HS-27A (cell line): ENCODE measurements at regions not wholly inside any gene's neighbourhood (a gene's known extent, or its start where the extent isn't known, plus 50 kb on each side); places are given as distances from the start of the nearest gene placed in this dataset.
"Not testable (repeated sequence)": the region's sequence is repeated elsewhere in the genome, so short reads cannot be mapped to it uniquely, and the experiment has no call there.

Experiments
- DNase-seq: peaks from one replicate; pipeline ENCODE4 v3.0.0-alpha.2; 2012; ENCODE audit warnings: low read depth, missing footprints

DNA sequence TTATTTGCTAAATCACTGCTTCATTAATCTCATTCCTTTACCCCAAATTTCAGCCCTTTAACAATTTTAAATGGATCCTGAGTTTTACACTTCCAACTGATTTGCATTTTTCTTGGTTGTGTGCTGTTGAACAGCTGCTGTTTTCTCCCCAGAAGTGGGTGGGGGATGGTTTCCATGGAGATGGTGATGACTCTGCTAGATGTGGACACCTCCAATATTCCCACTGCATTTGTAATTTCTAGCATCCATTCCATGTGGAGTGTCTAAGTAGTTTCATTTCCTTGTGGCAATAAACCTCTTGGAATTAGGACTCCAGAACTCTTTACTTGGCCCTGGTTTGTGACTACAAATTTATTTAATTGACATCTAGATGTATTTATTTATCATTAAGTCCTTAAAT is 330.4 kb downstream of the GBA3 start:
- no peak for DNase-seq

GRCh38 chr4:23022032-23022431 is 329.3 kb downstream of the GBA3 start:
- DNase-seq: peak; percentile 94

DNA sequence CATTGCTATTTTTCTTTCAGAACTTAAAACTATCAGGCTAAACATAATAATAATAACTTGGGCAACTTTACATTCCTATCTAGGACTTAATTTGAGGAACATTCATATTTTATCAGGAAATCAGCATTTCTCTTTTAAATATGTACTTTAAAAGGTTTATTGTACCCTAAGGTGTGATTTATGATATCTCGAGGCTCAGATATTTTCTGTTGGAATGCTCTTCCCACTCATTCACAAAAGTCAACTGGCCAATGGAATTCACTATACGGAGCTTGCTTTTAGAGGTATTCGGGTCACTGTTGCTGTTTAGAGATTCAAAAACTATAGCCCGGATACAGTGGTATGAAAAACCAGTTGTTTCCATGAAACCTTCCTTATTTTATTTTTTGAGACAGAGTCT is 328.3 kb downstream of the GBA3 start:
- DNase-seq: no peak

- not testable (repeated sequence) for DNase-seq
These were observed 327.7 kb downstream of the GBA3 start for GRCh38 chr4:23020399-23020798.

- no peak for DNase-seq
These were observed 324.2 kb downstream of the GBA3 start for GRCh38 chr4:23016981-23017380.

DNA sequence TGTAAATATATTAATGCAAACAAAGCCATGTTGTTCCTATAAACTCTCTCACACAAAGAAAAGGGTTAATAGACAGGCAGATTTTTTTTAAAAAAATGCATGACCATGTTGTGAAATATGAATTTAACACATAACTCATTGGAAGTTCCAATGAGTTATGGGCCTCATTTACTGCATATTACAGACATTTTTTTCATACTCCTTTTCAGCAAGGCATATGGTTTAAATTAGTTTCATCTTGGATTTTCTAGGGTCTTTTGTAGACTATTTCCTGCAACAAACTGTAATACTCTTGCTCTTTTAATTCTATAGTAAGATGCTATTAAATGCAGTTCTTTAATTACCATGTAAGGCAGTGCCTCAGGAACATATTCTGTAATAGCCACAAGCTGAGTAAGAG is 323.1 kb downstream of the GBA3 start:
- no peak for DNase-seq

DNA sequence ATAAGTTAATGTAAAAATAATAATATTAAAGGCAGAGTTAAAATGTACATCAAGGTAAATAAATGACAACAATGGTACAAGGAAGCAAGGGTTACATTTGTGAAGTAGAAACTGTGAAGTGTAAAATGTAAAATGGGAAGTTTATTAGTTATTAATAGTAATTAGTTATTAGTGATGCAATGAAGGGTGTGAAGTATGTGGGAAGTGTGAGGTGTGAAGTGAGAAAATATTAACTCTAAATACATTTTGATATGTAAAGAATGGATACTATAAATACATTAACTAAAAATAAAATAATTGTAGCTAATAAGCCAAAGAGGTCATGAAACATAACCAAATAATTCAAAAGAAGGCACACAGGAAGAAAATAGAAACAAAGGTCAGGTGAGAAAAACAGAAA is 316.4 kb downstream of the GBA3 start:
- DNase-seq: no peak

GRCh38 chr4:23006756-23007155 is 314.0 kb downstream of the GBA3 start:
- no peak for DNase-seq

- no peak for DNase-seq
These were observed 313.0 kb downstream of the GBA3 start for GRCh38 chr4:23005691-23006090.

DNA sequence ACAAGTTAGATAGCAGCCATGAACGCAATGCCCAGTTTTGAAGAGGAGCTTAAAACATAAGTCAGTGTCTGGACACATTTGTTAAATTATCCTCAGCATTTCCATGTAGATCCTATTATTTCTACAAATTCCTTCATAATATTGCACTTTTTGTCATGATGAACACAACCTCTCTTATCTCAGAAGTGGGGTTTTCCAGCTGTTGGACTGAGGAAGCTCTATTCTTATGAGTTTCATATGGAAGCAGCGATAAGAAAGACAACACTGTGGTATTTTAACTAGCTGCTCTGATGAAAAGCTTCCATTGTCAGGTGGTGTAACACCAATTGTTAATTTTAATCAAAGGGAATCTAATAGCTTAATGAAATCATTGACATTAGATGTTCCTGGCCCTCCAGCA is 308.7 kb downstream of the GBA3 start:
- DNase-seq: no peak

DNA sequence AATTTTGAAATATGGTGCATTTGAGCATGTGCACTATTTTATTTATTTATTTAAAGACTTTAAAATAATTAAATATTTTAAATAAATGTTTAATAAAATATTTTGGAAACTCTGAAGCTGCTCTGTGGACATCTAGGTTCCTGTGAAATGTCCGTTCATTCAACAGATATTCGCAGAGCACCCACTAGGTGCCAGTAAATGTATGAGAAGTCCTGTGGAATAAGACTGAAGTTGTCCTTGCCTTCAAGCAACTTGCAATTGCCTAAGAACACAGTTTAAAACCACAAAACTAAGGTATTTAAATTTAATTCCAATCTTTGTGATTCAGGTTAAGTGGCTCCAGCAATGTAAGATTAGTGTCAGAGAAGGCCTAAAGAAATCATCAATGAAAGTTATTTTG is 306.7 kb downstream of the GBA3 start:
- DNase-seq: no peak

DNA sequence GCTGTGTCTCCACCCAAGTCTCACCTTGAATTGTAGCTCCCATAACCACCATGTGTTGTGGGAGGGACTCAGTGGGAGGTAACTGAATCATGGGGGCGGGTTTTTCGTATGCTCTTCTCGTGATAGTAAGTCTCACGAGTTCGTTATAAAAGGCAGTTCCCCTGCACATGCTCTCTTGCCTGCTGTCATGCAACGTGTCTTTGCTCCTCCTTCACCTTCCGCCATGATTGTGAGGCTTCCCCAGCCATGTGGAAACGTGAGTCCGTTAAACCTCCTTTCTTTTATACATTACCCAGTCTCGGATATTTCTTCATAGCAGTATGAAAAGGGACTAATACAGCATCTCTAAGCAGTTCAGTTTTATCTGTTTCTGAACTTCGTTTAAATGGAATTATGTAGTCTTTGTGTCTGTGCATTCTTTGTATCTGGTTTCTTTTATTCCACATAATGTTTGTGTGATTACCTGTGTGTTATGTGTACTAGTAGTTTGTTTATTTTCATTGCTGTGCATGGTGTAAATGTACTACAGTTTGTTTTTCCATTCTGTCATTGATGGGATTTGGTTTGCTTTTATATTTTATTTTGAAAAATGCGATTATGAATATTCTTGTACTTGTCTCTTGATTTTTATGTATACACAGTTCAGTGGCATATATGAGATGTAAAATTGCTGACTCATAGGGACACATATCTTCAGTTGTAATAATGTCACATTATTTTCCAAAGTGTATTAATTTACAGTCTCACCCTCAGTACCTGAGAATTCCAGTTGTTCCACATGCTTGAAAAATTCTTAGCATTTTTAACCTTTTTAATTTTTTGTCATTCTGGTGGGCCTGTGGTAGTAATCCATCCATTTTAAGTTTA is 304.9 kb downstream of the GBA3 start:
- DNase-seq: no peak

DNA sequence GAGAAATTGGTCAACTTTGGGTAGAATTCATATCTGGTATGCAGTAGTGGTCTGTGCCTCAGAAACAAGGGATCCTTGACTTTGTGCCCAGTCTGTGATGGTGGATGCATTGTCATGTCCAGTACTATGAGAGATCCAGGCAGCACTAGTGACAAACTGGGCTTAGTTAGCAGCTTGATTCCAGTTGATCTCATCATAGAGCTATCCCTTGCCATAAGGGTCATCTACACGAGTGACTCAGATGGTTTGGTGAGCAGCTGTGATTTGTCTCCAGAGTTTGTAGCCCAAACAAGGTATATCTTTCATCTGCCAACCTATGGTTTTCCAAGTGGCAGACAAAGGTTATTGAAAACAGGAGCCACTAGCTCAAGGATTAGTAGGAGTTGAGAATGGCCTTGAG is 298.8 kb downstream of the GBA3 start:
- DNase-seq: no peak

DNA sequence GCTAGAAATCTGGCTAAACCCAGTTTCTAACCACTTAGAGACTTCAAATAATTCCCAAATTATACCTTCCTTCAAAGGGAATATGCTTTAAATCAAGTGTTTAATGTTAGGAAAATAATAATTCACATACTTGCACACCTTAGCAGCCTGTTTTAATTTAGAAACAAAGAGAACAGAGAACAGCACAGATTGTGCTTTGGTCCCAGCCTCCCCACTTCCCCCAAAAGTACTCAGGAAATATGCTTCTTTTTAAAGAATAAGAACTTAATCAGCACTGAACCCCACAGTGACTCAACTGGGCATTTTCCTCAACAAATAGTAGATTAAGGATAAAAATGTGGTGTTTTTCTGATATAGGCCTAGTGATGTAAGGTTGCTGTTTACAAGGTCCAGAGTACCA is 295.8 kb downstream of the GBA3 start:
- DNase-seq: no peak

- DNase-seq: no peak
These were observed 295.1 kb downstream of the GBA3 start for GRCh38 chr4:22987870-22988269.

DNA sequence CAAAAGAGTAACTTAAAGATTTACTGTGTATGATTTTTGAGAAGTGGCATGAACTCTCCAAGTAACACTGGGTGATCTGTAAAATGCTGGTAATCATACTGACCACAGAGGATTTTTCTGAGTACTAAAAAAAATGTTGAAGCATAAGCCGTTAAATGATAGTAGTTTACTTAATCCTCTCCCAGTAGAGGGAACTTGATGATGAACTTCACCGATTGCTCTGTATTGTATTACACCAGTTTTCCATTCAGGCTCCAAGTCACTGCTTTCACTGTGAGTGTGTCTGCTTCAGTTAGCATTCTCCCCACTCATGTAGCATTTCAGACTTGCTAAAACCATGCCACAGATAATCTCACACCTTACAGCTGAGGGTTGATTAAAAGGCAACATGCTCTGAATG is 294.1 kb downstream of the GBA3 start:
- no peak for DNase-seq

DNA sequence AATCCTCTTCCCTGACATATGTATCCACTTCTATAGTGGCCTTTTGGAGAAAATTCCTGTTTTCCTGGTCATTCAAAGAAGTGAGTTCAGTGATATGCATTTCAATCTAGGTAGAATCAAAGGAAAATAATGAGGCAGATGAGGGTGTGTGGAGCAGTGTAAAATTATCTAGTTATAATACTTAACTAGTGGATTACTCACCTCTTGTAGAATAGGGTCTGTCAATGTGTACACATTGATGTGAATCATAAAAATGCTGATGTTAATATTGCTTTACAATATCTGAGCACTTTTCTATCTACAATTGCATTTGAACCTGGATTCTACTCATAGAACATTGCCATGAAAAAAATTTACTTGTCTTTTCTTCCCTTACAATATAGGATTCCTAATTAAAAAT is 293.5 kb downstream of the GBA3 start:
- no peak for DNase-seq

- no peak for DNase-seq
These were observed 291.7 kb downstream of the GBA3 start for GRCh38 chr4:22984390-22984789.

- DNase-seq: no peak
These were observed 285.9 kb downstream of the GBA3 start for GRCh38 chr4:22978656-22979055.

GRCh38 chr4:22970665-22971064 is 277.9 kb downstream of the GBA3 start:
- DNase-seq: no peak

DNA sequence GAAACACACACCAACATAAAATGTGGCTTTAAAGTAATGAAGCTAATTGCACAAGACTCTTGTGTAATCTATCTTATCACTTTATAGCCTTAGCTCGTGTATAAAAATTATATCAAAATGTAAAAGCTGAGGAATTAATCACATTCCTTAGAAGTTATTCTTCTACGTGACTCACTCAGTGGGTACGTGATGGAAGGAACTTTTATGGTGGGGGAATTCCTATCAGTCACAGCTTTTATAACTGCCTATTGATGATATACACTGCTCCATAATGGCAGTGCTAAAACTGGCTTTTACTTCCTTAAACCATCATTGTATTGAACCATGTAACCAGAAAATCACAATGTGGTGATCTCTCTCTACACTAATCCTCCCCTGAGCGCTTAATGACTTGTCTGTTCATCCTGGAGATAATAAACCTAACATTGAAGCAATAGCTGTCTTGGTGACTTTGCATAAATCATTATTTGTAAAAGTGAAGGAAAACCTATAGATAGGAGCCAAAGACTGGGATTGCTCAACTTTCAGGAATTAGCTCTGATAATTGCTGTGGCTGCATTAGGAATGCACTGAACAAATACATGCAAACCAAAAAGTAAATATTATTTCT is 276.7 kb downstream of the GBA3 start:
- peak; percentile 73 for DNase-seq

GRCh38 chr4:22962295-22962694 is 269.6 kb downstream of the GBA3 start:
- DNase-seq: no peak

DNA sequence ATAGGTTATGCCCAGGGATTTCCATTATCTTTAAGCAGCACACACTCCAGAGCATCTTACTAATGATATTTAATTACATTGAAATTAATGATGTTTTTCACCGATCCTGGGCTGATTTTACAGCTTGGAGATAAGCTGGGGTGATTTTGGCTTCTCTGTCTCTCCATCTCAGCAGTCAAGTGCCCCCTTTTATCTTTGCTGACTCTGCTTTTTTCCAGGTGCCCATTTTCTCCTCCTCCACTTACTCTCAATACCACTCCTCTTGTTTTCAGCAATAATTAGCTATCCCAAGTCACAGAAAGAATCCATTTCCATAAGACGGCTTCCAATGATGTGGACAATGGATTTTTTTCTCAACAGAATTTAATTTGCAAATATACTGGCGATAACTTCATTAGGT is 266.7 kb downstream of the GBA3 start:
- no peak for DNase-seq

DNA sequence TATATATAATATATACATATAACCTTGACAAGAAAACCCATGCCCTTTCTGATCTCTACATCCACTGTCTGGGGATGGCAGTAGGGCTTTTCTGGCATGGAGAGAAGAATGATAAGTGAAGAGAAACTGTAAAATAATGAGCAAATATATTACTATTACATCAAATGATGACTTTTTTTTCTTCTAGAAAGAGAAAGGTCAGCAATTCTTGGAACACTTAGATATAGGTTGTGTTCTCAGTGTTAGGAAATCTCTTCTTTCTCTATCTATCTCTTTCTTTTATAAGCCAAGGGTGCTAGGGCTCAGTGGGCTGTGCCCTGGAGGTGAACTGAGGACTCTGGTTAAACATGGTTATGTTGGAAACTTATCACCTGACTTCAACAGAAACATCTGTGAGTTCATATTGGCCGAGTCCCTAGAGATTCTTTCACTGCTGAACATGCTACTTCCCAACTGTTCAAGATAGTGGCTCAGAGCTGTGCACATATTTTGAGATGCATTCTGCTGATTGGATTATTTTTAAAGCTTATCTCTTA is 265.1 kb downstream of the GBA3 start:
- DNase-seq: no peak
